SH-SY5Y (cell line): ENCODE measurements at regions not wholly inside any gene's neighbourhood (a gene's known extent, or its start where the extent isn't known, plus 50 kb on each side); places are given as distances from the start of the nearest gene placed in this dataset.

Experiments used
- GATA2 ChIP-seq: IDR thresholded peaks from 2 replicates; pipeline ENCODE4 v1.6.1; 2011; ENCODE audit warnings: mild to moderate bottlenecking, low read depth, low read length
- GATA3 ChIP-seq: IDR thresholded peaks from 2 replicates; pipeline ENCODE4 v1.6.1; 2011; ENCODE audit warnings: low read depth, mild to moderate bottlenecking, low read length, moderate library complexity

DNA sequence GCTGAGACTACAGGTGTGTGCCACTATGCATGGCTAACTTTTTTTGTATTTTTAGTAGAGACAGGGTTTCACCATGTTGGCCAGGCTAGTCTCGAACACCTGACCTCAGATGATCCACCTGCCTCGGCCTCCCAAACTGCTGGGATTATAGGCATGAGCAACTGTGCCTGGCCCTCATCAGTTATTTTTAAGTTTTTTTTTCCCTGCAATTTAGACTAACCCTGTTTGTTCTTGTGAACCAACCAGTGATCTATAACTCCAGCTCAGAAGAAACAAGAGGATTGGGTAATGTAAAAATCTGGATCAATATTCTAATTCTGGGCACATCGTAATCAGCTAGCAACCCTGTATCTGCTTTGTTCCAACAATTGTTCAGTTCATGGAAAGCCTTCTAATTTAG is 155.7 kb downstream of the NXNL2 start:
- TF ChIP-seq GATA2 (no peak), GATA3 (no peak)
